Head of caudate nucleus (tissue), 42 donors: ENCODE measurements at regions not wholly inside any gene's neighbourhood (a gene's known extent, or its start where the extent isn't known, plus 50 kb on each side); places are given as distances from the start of the nearest gene placed in this dataset.
"Not testable (repeated sequence)": the region's sequence is repeated elsewhere in the genome, so short reads cannot be mapped to it uniquely, and the experiment has no call there.

ENCODE experiments used
- DNase-seq, 42 donors: peaks; one replicate each; pipeline versions ENCODE4 v3.0.0 to v3.0.0-alpha.2; 2020 to 2021; ENCODE audit warnings: mixed read lengths in 7 of 42
- intact Hi-C: fragments of 100-400 bp; cut with DNase I; formaldehyde crosslinking; loops from one replicate; pipeline ENCODE4 v1.15.0; 2022

DNA sequence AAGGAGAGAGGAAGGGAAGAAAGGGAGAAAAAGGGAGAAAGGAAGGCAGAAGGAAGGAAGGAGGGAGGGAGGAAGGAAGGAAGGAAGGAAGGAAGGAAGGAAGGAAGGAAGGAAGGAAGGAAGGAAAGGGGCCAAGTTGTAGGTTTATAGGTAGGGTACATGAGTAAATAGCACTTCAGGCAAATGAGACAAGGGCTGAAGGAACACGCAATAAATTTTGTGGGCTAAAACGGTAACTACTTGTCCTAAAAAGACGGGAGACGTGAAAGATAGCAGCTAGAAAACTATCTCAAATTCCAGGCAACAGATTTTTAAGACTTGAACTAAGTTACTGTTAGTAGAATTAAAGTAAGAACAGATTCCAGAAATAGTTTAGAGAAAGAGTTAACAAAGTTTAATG, 129.3 kb upstream of the XIRP2 start:
- DNase-seq: no peak
- intact Hi-C loops: no loop called here

DNA sequence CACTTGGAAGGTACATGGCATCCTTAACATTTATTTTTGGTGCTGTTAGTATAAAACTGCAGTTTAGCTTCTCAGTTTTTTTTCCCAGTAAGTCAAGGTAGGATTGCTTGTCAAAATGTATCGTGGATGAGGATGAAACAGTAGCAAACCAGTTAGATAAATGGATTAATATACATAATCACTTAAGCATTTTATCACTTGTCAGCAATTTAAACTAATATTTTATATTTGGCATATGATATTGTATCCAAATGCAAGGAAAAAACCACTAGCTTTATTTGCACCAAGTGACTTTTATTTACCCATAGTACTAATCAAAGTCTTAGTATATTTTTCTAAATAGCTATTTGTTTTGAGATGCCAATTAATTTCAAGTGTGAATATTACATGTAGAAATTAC, 137.7 kb upstream of the XIRP2 start:
- intact Hi-C loops: no loop called here
- no peak for DNase-seq

GRCh38 chr2:166744117-166744516, 144.2 kb upstream of the XIRP2 start:
- intact Hi-C loops, DNase-seq: not testable (repeated sequence)

DNA sequence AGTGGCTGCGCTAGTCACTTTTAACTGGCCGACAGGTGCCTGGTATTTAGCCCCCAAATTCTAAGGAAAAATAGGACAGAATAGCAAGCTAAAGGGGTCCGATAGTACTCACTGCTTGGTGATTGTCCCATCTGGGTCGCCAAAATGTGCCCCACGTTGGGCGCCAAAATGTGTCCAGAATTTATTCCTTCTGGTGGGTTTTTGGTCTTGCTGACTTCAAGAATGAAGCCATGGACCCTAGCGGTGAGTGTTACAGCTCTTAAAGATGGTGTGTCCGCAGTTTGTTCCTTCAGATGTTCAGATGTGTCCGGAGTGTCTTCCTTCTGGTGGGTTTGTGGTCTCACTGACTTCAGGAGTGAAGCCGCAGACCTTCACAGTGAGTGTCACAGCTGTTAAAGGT, 144.8 kb upstream of the XIRP2 start:
- DNase-seq, intact Hi-C loops: not testable (repeated sequence)

DNA sequence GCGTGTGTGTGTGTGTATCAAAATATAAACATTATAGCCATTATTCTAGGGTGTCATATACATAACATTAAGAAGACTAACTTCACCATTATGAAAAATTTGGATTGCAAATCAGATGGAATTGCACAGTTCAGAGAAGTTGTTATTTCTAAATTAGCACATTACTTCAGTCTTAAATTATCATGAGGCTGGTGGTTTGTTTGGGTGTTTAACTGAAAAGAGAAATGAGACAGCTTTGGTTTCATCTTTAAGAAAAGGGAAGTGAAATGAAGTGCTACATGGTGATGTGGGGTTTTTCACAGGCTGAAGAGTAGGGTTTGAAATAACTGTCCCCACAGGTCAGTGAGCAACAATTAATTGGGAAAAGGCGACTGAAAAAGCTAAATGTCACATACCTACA, 161.2 kb upstream of the XIRP2 start:
- DNase-seq: no peak
- intact Hi-C loops: no loop called here

- DNase-seq: no peak
Observed at GRCh38 chr2:166725927-166726924, 162.1 kb upstream of the XIRP2 start.

DNA sequence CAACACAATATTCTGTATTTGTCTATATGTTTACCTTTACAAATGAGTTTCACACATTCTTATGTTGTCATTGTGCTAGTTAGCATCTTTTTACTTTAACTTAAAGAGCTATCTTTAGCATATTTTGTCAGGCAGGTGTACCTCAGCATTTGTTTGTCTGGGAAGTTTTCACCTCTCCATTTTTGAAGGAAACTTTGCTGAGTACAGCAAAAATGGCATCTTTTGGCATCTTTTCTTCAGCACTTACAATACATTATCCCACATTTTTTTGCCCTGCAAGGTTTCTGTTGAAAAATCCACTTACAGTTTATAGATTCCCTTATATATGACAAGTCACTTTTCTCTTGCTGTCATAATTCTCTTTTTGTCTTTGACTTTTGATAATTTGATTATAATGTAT, 171.3 kb upstream of the XIRP2 start:
- no peak for DNase-seq
- intact Hi-C loops: no loop called here

More at GRCh38 chr2:166725927-166726924, 162.1 kb upstream of the XIRP2 start:
- intact Hi-C loops: no loop called here

- no peak for DNase-seq
- intact Hi-C loops: no loop called here
Observed at GRCh38 chr2:166700079-166700478, 188.2 kb upstream of the XIRP2 start.

DNA sequence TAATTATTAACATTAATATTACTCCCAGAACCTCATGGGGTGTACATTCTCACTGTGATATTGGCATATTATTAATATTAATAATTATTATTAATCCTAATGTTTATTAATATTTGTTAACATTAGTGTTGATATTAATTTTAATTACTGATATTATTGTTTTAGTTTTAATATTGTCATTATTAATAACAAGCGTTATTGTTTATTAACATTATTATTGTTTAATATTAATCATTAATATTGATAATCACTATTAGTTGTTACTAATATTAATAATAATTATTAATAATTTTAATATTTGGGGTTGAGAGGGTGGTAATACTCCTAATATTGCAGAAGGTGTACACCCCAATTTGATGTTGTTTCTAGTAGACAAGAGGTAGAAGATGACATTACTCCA, 193.1 kb upstream of the XIRP2 start:
- intact Hi-C loops: no loop called here
- no peak for DNase-seq

- intact Hi-C loops, DNase-seq: not testable (repeated sequence)
Observed at GRCh38 chr2:166686057-166686456, 192.0 kb upstream of the SCN7A start.

- no peak for DNase-seq
- intact Hi-C loops: no loop called here
Observed at GRCh38 chr2:166677996-166678395, 183.9 kb upstream of the SCN7A start.

DNA sequence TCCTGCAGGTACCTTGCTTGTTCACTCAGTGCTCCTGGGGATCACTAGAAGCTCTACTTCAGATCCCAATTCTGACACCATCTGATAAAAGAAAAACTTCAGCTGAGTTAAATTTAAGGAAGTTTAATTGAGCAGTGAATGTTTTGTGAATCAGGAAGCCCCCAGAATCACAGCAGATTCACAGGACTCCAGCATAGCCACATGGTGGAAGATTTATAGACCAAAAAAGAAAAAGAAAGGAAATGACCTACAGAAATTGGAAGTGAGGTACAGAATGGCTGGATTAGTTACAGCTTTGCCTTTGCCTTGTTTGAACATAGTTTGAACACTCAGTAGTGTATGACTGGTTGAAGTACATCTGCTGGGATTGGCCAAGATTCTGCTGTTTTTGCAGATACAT, 182.7 kb upstream of the SCN7A start:
- no peak for DNase-seq
- intact Hi-C loops: no loop called here

DNA sequence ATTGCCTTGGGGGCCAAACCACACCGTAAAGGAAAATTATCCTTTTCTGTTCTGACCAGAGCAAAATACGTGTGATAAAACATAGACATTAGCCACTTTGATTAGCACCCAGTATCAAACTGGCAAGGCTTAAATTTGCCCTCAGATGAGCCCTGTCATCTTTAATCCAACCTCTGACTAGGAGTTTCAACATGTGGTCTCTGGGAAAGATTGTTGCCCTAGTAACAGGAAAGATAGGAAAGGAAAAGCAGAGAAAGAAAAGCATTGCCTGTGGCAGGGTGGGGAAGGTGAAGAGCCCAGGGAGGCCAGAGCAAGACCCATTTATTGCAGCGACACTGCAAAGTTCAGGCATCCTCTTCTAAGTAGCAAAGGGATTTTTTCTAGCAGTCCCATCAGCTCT, 181.5 kb upstream of the SCN7A start:
- intact Hi-C loops: no loop called here
- DNase-seq: no peak

DNA sequence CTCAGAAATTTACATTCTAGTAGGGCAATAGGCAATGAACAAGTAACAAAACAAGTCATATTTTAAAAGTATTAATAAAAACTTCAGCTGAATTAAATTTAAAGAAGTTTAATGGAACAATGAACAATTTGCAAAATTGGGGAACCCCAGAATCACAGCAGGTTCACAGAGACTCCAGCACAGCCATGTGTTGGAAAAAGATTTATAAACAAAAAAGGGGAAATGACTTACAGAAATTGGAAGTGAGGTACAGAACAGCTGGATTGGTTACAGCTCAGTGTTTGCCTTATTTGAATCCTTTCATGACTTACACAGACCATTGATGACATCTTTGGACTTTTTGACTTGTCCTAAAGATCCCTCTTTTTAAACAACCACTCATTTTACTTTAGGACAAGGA, 179.9 kb upstream of the SCN7A start:
- intact Hi-C loops: no loop called here
- DNase-seq: no peak

DNA sequence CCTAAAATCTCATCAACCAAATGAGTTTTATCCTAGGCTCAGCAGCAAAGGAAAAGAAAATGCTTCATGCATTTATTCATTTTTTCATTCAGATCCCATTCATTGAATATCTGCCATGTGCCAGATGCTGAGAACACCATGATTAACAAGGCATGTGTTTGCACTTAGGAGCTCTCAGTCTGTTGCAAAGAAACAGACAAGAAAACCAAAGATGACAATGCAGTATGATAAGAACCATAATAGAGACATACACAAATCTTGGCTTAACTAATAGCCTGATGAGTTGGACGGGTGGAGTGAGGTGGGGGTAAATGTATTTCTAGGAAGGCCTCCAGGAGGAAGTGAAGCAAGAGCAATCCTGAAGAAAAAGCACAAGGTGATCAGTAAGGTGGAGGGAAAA, 177.8 kb upstream of the SCN7A start:
- intact Hi-C loops: no loop called here
- DNase-seq: no peak

DNA sequence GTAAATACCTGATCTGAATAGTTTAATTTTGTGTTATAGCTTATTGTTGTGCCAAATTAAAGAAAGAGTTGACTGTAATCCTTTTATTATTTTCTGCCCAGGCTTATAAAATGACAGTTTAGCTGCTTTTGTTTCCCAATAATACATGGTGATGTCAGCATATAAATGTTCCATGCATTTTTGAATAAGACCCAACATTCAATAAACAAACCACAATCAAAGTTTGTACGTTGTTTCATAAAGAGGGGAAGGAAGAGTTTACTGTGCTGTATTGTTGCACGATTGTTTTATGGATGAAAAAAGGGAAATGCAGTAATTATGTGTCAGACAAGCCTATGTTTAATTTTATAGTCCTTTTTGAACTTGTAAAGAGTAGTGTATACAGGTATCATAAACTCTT, 177.2 kb upstream of the SCN7A start:
- DNase-seq: no peak
- intact Hi-C loops: no loop called here

GRCh38 chr2:166665991-166666940, 172.2 kb upstream of the SCN7A start:
- DNase-seq: no peak
- intact Hi-C loops: no loop called here

- intact Hi-C loops: no loop called here
- no peak for DNase-seq
Observed at GRCh38 chr2:166661824-166662223, 167.8 kb upstream of the SCN7A start.

DNA sequence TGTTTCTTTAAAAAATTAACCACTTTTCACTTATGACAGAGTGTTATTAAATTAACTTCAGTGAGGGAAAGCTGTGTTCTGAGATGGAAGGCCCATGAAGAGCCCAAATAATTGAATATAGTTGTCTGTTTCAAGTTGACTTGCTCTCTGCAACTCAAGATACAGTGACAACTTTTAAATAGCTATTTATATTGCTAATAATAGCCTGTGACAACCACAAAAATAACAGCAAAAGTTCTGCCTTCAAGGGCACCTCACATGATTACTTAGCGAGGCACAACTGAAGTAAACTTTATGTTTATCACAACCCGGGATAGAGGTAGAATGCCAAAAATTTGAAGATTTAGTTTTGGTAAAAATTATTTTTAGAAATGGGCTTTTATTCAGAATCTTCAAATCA, 167.3 kb upstream of the SCN7A start:
- DNase-seq: no peak
- intact Hi-C loops: no loop called here

DNA sequence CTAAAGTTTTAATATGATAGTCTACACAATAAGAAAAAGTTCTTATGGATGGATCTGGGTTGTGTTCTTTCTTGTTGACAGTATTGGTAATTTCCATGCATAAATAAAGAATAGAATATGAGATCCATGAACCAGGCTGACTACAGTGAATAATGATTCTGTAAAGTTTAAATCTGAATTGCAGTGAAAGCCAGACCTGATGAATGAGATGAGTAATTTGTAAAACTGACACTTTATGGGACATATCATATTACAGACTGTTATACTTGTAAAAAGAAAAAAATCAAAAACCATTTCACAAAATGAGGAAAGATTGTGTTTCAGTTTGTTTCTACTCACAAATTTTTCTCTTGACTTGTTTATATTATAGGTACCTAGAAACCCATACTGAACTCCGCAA, 164.9 kb upstream of the SCN7A start:
- DNase-seq: no peak
- intact Hi-C loops: no loop called here
